SKM-1 treated with dmso at 0.1 percent for 144 hours (cell line): ENCODE measurements at regions not wholly inside any gene's neighbourhood (a gene's known extent, or its start where the extent isn't known, plus 50 kb on each side); places are given as distances from the start of the nearest gene placed in this dataset.

Experiments
- DNase-seq: peaks from one replicate; lab custom pipeline; 2025; ENCODE audit not compliant: unreplicated experiment; lab: John Stamatoyannopoulos, UW

DNA sequence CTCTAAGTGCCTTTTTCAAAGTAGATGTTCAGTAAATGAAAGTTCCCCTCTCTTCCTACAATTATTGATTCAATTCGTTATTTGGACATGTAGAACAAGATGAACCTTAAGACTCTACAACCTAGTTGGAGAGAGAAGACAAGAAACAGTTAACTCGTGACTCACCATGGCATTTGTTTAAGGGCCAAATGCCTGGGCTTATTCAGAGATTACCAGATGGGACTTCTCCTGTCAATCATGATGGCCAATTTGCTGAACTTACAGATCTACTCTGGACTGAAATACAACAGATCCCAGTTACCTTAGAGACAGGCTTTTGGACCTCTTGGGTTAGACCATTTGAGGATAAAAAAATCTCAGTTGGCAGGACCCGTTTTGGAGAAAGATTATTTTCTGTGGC lies 93.5 kb downstream of the C1orf94 start:
- no peak for DNase-seq

DNA sequence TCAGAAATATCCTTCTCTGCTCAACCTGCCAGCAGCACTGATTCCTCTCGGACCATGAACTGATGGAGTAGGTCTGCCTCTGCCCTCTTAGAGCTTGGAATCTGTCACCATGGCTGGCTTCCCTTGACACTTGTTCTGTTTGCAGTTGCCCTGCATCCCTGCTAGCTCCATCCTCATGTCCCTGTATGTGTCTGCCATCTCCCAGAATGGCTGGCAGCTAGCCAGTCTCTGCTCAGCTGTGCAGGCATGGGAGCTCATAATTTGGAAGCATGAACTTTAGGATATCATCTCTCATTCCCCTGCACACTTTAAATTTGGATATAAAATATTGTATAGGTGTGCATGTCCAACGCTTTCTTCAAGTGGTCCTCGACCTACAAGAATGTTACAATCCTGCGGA lies 95.4 kb downstream of the C1orf94 start:
- DNase-seq, result no peak

GRCh38 chr1:34275150-34275549 lies 98.4 kb downstream of the C1orf94 start:
- DNase-seq, result no peak

DNA sequence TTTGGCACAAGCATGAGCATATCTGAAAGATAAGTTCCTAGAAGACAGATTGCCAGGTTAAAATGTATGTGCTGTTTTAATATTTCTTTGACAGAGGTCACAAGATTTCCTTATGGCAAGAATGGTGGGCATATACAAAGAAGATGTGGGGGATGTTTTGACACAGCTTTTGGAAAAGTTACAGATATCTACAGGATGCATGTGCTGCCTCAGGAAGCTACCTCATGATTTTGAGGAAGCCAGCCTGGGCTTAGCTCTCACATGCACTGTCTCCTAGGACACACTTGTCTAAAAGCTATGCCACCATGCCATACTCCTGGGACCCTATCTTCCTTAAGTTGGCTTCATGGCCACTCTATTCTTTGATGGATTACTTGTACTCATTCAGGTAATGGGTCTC lies 99.9 kb downstream of the C1orf94 start:
- DNase-seq, result no peak

GRCh38 chr1:34277150-34277549 lies 100.4 kb downstream of the C1orf94 start:
- no peak for DNase-seq

DNA sequence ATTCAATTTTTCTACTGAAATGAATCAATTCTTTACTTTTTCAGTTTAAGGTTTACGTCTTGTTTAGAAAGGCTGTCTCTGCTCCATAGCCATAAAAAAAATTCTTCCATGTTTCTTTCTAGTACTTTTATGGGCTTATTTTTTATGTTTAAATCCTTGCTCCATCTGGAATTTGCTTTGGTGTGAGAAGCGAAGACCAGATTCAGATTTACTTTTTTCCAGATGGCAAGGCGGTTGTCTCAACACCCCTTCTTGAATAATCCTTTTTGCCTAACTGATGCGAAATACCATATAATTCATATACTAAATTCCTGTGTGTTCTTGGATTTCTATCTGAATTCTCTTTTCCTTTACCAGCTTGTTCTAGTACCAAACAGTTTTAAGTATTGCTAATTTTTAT lies 101.5 kb downstream of the C1orf94 start:
- no peak for DNase-seq

DNA sequence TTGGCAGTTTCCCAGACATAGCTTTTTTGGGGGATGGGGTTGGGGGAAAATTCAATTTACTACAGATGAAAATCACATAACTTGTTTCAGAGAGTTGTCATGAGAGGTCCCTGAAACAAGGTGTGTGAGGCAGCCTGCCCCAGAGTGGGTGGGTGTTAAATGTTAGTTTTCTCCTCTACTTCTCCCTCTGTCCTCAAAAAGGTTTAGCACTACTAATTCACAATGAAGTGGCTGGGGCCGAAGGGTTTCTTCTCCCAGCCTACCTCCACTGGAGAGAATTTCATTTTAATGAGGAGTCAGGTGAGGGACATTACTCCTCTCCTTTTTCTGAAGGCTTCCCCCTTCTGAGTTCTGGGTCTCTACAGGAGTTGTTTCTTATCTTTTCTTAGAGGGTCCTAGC lies 103.3 kb downstream of the C1orf94 start:
- no peak for DNase-seq

DNA sequence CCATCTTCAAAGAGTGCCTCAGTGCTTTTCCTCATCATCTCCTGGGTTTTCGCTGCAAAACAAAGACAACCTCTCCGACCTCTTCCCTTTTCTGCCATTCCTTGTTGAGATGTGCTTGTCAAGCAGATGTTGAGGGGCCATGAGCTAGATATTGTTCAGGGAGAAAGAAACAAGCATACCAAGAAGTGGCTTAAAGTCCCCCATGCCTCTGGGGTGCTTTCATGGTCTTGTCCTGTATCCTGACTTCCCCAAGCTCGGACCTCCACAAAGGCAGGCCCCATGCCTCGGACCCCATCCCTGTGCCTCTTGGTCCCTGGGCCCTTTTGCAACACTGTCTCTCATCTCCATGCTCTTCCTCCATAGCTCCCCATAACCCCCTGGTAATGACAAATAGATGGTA lies 103.8 kb downstream of the C1orf94 start:
- no peak for DNase-seq

DNA sequence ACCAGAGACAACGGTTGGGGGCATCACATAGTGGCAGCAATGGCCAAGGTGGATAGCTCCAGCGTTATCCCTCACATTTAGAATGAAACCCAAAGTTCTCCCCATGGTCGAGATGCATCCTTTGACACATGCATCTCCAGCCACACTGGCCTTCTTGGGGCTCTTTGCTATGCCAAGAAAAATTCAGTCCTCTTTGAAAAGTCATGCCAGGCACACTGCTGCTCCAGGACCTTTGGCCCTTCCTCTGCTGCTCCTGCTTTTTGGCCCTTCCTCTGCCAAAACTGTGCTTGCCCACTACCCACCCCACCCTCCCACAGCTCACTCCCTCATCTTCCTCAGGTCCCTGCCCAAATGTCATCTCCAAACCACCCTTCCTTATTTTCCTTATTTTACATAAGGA lies 106.4 kb downstream of the C1orf94 start:
- no peak for DNase-seq

- no peak for DNase-seq
Observed at GRCh38 chr1:34286511-34286910, 109.8 kb downstream of the C1orf94 start.

DNA sequence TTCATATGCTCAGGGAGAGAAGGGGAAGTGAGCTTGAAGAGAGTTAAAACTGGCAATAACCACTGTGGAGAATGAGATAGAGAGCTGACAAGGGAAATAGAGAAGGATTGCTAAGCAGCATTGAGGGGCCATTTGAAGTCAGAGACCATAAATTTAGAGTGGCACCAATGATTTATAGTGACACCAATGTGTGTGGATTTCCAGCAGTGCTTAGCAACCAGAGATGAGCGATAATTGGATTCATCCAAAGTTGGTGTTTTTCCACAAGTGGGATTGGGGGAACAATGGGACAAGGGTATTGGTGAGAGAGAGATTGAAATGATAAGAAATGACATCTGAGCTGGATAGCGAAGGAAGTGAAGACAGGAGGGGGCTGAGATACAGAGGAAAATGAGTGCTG lies 114.1 kb downstream of the C1orf94 start:
- DNase-seq, result no peak

DNA sequence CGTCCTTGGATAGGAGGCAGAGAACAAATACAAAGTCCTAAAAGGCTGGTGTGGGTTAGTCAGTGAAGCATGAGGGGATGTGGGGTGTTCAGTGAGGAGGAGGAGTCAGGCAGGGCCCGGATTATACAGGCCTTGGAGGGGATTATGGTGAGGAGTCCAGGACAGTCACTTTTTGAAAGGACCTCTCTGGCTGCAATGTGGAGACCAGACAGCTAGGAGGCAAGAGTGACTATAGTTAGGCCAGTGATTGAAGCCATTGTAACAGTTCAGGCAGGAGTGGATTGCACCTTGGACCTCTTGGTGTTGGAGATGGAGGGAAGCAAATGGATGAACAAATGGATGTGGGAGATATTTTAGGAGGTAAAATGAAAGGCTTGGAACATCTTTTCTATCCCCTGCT lies 115.8 kb downstream of the C1orf94 start:
- DNase-seq, result no peak

- DNase-seq, result no peak
Observed at GRCh38 chr1:34296059-34296458, 119.4 kb downstream of the C1orf94 start.

GRCh38 chr1:34302798-34303197 lies 126.1 kb downstream of the C1orf94 start:
- DNase-seq, result no peak

- no peak for DNase-seq
Observed at GRCh38 chr1:34303218-34303617, 126.5 kb downstream of the C1orf94 start.

- no peak for DNase-seq
Observed at GRCh38 chr1:34306568-34306967, 129.9 kb downstream of the C1orf94 start.

- no peak for DNase-seq
Observed at GRCh38 chr1:34312359-34312758, 135.7 kb downstream of the C1orf94 start.

DNA sequence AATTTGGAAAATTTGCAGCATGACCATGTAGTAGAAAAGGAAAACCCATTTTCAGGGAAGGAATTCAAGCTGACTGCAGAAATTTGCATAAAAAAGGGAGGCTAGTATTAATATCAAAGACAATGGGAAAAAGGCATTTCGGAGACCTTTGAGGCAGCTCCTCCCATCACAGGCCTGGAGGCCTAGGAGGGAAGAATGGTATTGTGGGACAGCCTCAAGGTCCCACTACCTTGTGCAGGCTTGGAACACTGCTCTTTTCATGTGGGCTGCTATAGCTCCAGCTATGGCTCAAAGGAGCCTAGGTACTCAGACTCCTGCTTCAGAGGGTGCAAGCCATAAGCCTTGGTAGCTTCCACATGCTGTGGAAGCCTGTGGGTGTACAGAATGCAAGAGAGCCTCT lies 139.3 kb downstream of the C1orf94 start:
- DNase-seq, result no peak

DNA sequence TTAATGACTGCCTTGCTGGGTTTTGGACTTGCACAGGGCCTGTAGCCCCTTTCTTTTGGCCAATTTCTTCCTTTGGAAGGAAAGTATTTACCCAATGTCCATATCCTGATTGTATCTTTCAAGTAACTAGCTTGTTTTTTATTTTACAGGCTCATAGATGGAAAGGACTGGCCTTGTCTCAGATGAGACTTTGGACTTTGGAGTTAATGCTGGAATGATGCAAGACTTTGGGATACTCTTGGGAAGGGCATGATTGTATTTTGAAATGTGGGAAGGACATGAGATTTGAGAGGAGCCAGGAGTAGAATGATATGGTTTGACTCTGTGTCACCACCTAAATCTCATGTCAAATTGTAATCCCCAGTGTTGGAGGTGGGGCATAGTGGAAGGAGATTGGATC lies 140.1 kb downstream of the C1orf94 start:
- no peak for DNase-seq

DNA sequence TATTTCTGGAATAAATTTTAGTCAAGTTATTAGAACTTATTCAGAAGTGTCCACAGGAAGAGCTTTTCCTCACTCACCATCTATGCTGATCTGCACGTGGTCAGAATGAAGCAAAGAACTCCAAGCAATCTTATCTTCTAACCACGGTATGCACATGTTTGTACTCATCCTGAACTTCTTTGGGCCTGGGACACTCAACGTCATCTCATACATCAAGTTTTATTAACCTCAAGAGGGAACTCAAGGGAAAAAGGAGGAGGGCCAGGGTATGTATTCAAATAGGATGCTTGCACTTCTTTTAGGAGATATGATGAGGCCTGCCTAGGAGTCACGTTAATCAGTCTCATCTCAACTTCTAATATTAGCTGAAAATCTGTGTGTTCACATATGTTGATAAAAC lies 142.5 kb downstream of the C1orf94 start:
- no peak for DNase-seq

DNA sequence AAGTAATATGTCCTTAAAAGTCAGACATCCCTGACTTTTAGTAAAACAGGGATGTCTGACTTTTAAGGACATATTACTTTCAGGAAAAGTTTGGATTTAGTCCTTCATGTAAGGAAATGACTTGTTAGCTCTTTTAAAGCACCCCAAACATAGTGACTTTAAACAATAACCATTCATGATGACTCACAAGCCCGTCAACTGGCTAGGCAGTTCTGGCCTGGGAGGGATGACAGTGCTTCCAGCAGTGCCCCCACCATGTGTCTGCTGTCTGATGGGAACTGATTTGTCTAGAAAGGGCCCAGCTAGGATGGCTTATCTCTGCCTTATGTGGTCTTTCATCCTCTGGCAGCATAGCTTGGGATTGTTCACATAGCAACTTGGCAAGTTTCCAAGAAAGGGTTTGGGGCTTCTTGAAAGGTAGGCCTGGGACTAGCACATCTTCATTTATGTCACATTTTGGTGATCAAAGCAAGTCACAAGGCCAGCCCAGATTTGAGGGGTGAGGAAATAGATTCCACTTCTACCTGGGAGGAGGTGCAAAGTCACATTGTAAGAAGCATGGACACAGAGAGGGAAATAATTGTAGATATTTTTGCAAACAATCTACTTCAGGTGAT lies 143.5 kb downstream of the C1orf94 start:
- DNase-seq, result no peak

GRCh38 chr1:34322969-34323368 lies 146.3 kb downstream of the C1orf94 start:
- DNase-seq, result no peak

- DNase-seq, result no peak
Observed at GRCh38 chr1:34324879-34325440, 148.3 kb downstream of the C1orf94 start.
